ENCODE measurements at regions not wholly inside any gene's neighbourhood (a gene's known extent, or its start where the extent isn't known, plus 50 kb on each side); places are given as distances from the start of the nearest gene placed in this dataset.

- intact Hi-C loops (cut with micrococcal nuclease) = loop anchor here (10.0 kb wide), 1 partner anchor 121 kb away; no protein-coding TSS in a partner anchor
- Mint-ChIP-seq H3K4me1 (ENCODE audit: low read depth) (peaks cover 3% of the 10 kb centered on the region), H3K27me3 (ENCODE audit: low read depth) (no peaks in the 10 kb centered on the region), H3K4me3 (ENCODE audit: low read depth) (no peak overlapping the region), H3K36me3 (ENCODE audit: low read depth) (no peaks in the 10 kb centered on the region), H3K27ac (no peak overlapping the region), H3K9me3 (no peaks in the 10 kb centered on the region)
- DNase-seq (ENCODE audit: low spot score) = no peak
Observed at GRCh38 chr13:97853550-97853949, 99.9 kb upstream of the IPO5 start.

GRCh38 chr13:97855570-97856303 is 97.7 kb upstream of the IPO5 start:
- intact Hi-C loops (cut with micrococcal nuclease) = loop anchor here (5.0 to 10.0 kb wide), 2 partner anchors 119 to 817 kb away; no protein-coding TSS in a partner anchor
- Mint-ChIP-seq H3K4me1 (ENCODE audit: low read depth) (peaks cover 3% of the 10 kb centered on the region), H3K36me3 (ENCODE audit: low read depth) (no peaks in the 10 kb centered on the region), H3K9me3 (no peaks in the 10 kb centered on the region), H3K27me3 (ENCODE audit: low read depth) (no peaks in the 10 kb centered on the region), H3K4me3 (ENCODE audit: low read depth) (no peak overlapping the region), H3K27ac (no peak overlapping the region)
- DNase-seq (ENCODE audit: low spot score) = no peak

DNA sequence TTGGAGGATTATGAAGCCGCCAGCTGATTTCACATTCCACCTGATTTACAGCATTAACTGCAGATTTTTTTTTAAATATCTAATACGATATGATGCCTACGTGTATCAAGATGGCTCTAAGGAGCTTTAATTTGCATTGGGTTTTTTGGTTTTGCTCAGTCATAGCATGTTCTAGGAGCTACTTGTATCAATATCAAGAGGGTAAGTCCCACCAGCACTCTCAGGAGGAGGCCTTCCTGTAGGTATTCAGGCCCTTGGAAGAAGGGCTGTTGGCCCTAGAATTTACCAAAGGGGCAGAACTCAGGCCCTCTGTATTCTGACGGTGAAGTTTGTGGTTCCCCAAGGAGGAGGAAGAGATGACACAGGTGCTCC is 97.2 kb upstream of the IPO5 start:
- intact Hi-C loops (cut with micrococcal nuclease) = loop anchor here (5.0 to 10.0 kb wide), 2 partner anchors 119 to 816 kb away; no protein-coding TSS in a partner anchor
- Mint-ChIP-seq H3K27me3 (ENCODE audit: low read depth) (no peaks in the 10 kb centered on the region), H3K36me3 (ENCODE audit: low read depth) (no peaks in the 10 kb centered on the region)

GRCh38 chr13:97858161-97858560 is 95.3 kb upstream of the IPO5 start:
- Mint-ChIP-seq H3K4me1 (ENCODE audit: low read depth) (peaks cover 3% of the 10 kb centered on the region), H3K4me3 (ENCODE audit: low read depth) (no peak overlapping the region), H3K27me3 (ENCODE audit: low read depth) (no peaks in the 10 kb centered on the region), H3K27ac (no peak overlapping the region), H3K9me3 (no peaks in the 10 kb centered on the region), H3K36me3 (ENCODE audit: low read depth) (no peaks in the 10 kb centered on the region)
- intact Hi-C loops (cut with micrococcal nuclease) = loop anchor here (5.0 to 10.0 kb wide), 2 partner anchors 117 to 814 kb away; no protein-coding TSS in a partner anchor
- DNase-seq (ENCODE audit: low spot score) = no peak

More for the DNA sequence above, 97.2 kb upstream of the IPO5 start:
- Mint-ChIP-seq H3K9me3 (no peaks in the 10 kb centered on the region), H3K4me3 (ENCODE audit: low read depth) (no peak overlapping the region), H3K27ac (no peak overlapping the region), H3K4me1 (ENCODE audit: low read depth) (peaks cover 3% of the 10 kb centered on the region)
- DNase-seq (ENCODE audit: low spot score) = no peak

- DNase-seq (ENCODE audit: low spot score) = no peak
- intact Hi-C loops (cut with micrococcal nuclease) = no loop called here
- no peaks in the 10 kb centered on the region for H3K9me3 Mint-ChIP-seq
- H3K36me3 Mint-ChIP-seq (ENCODE audit: low read depth) = no peaks in the 10 kb centered on the region
- H3K4me3 Mint-ChIP-seq (ENCODE audit: low read depth) = no peak overlapping the region
- no peaks in the 10 kb centered on the region for H3K4me1 Mint-ChIP-seq (ENCODE audit: low read depth)
- no peaks in the 10 kb centered on the region for H3K27me3 Mint-ChIP-seq (ENCODE audit: low read depth)
- H3K27ac Mint-ChIP-seq = no peak overlapping the region
Observed at GRCh38 chr13:97866346-97866745, 87.1 kb upstream of the IPO5 start.

- H3K27ac Mint-ChIP-seq = no peak overlapping the region
- no peaks in the 10 kb centered on the region for H3K27me3 Mint-ChIP-seq (ENCODE audit: low read depth)
- H3K9me3 Mint-ChIP-seq = no peaks in the 10 kb centered on the region
- H3K36me3 Mint-ChIP-seq (ENCODE audit: low read depth) = no peaks in the 10 kb centered on the region
- no peak for DNase-seq (ENCODE audit: low spot score)
- H3K4me1 Mint-ChIP-seq (ENCODE audit: low read depth) = no peaks in the 10 kb centered on the region
- no peak overlapping the region for H3K4me3 Mint-ChIP-seq (ENCODE audit: low read depth)
- intact Hi-C loops (cut with micrococcal nuclease) = no loop called here
Observed at GRCh38 chr13:97866751-97867150, 86.7 kb upstream of the IPO5 start.

GRCh38 chr13:97873398-97873797 is 80.1 kb upstream of the IPO5 start:
- Mint-ChIP-seq H3K36me3 (ENCODE audit: low read depth) (no peaks in the 10 kb centered on the region), H3K27me3 (ENCODE audit: low read depth) (no peaks in the 10 kb centered on the region), H3K9me3 (no peaks in the 10 kb centered on the region), H3K4me1 (ENCODE audit: low read depth) (no peaks in the 10 kb centered on the region), H3K27ac (no peak overlapping the region), H3K4me3 (ENCODE audit: low read depth) (no peak overlapping the region)
- no peak for DNase-seq (ENCODE audit: low spot score)
- intact Hi-C loops (cut with micrococcal nuclease) = no loop called here

DNA sequence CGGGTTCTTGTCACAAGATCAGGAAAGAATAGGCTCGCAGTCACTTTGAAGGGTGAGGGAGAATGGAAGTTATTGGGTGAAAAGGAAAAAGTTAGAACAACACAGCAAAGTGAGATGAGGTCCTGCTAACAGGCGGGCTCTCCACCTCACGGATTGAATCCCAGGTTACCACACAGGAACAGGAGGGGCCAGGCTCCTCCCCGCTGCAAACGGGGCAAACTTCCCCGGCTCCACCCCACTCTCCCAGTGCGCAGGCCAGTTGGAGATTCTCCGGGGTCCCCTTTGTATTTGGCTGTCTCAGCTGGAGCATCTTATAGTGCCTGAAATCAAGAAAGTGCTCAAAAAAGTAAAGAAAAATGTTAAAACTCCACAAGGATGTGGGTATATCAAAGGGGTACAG is 78.3 kb upstream of the IPO5 start:
- Mint-ChIP-seq H3K27me3 (ENCODE audit: low read depth) (no peaks in the 10 kb centered on the region), H3K27ac (no peak overlapping the region), H3K9me3 (no peaks in the 10 kb centered on the region), H3K36me3 (ENCODE audit: low read depth) (no peaks in the 10 kb centered on the region), H3K4me1 (ENCODE audit: low read depth) (no peaks in the 10 kb centered on the region), H3K4me3 (ENCODE audit: low read depth) (no peak overlapping the region)
- DNase-seq (ENCODE audit: low spot score) = no peak
- intact Hi-C loops (cut with micrococcal nuclease) = no loop called here

DNA sequence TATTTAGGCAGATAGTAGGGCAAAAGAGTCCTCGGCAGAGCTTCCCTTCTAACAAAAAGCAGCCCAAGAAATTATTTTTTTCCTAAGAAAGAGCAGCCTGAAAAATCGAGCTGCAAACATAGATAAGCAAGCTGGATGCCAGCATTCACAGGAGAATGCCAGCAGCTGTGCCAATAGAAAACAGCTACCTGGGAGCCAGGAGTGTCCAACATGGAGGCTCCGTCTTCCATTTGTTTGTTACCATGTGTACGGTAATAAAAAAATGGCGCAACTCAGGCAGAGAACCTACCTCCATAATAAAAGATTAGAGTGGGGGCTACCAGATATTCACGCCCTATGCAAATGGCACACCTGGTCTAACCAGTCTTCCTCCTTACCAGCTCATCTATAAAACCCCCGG is 77.6 kb upstream of the IPO5 start:
- no peak for DNase-seq (ENCODE audit: low spot score)
- no peaks in the 10 kb centered on the region for H3K27me3 Mint-ChIP-seq (ENCODE audit: low read depth)
- no peaks in the 10 kb centered on the region for H3K9me3 Mint-ChIP-seq
- H3K36me3 Mint-ChIP-seq (ENCODE audit: low read depth) = no peaks in the 10 kb centered on the region
- no peak overlapping the region for H3K4me3 Mint-ChIP-seq (ENCODE audit: low read depth)
- H3K4me1 Mint-ChIP-seq (ENCODE audit: low read depth) = no peaks in the 10 kb centered on the region
- no peak overlapping the region for H3K27ac Mint-ChIP-seq
- intact Hi-C loops (cut with micrococcal nuclease) = no loop called here

DNA sequence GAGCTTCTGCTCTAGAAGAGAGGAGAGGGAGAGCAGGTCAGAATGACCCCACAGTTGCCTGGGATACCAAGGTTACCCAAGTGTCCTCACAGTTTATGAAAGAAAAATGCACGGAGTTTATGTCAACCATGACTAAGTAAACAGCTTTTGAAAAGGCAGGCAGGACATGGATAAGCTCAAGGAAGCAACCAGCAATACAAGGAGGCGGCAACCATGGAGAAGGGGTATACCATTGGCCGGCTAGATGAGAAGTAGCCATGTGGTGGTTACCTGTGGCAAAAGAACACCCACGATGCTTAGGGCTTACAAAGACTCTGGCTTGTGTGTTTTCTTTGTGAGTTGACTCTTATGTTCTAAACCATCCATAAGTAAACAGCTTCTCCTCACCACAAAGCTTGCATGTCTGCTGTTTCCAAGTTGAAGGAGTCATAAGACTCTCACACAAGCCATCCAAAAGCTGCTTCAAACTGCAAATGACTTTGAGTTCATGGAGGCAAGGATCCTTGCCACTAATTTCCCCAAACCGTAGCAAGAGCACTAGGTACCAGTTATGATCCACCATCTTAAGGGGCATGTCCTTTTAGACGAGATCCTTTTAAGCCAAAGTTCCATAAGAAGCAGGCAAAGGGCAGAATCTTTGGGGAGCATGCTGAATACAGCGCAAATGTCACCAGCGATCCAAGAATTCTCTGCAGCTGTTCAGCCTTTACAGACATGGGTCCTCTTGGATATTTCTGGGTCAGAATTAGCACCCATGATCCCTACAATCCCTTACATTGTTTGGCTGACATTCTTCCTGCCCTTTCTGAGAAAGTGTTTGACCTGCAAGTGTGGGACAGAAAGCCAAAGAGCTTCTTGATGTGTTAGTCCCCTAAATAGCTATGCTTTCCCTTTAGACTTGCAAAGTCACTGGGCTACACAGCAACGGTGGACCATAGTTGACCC is 74.8 kb upstream of the IPO5 start:
- Mint-ChIP-seq H3K4me3 (ENCODE audit: low read depth) (no peak overlapping the region), H3K27me3 (ENCODE audit: low read depth) (no peaks in the 10 kb centered on the region), H3K9me3 (no peaks in the 10 kb centered on the region), H3K4me1 (ENCODE audit: low read depth) (no peaks in the 10 kb centered on the region), H3K36me3 (ENCODE audit: low read depth) (no peaks in the 10 kb centered on the region), H3K27ac (no peak overlapping the region)
- no peak for DNase-seq (ENCODE audit: low spot score)
- intact Hi-C loops (cut with micrococcal nuclease) = no loop called here

- no peaks in the 10 kb centered on the region for H3K9me3 Mint-ChIP-seq
- intact Hi-C loops (cut with micrococcal nuclease) = no loop called here
Observed at GRCh38 chr13:97879646-97880310, 73.7 kb upstream of the IPO5 start.

DNA sequence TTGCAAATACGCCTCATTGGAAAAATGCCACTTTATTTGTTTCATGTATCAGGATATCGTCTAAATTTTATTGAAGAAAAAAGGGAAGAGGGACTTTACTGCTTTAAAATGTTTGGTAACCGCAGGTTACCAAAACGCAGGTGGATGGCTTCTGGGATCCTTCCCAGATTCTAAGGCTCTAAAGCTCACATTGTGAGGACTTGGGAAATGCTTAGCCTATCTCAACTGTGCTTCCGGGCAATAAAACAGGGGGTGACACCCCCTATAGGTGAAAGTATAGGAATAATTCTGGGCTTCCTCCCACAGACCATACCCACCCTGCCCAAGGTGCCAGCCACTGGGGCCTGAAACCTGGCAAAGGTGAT is 73.2 kb upstream of the IPO5 start:
- no peaks in the 10 kb centered on the region for H3K36me3 Mint-ChIP-seq (ENCODE audit: low read depth)
- H3K9me3 Mint-ChIP-seq = no peaks in the 10 kb centered on the region
- no peak for DNase-seq (ENCODE audit: low spot score)

More at GRCh38 chr13:97879646-97880310, 73.7 kb upstream of the IPO5 start:
- Mint-ChIP-seq H3K4me3 (ENCODE audit: low read depth) (no peak overlapping the region), H3K4me1 (ENCODE audit: low read depth) (no peaks in the 10 kb centered on the region), H3K36me3 (ENCODE audit: low read depth) (no peaks in the 10 kb centered on the region), H3K27ac (no peak overlapping the region), H3K27me3 (ENCODE audit: low read depth) (no peaks in the 10 kb centered on the region)
- no peak for DNase-seq (ENCODE audit: low spot score)

More for the DNA sequence above, 73.2 kb upstream of the IPO5 start:
- no peak overlapping the region for H3K4me3 Mint-ChIP-seq (ENCODE audit: low read depth)
- no peaks in the 10 kb centered on the region for H3K4me1 Mint-ChIP-seq (ENCODE audit: low read depth)
- H3K27ac Mint-ChIP-seq = no peak overlapping the region
- intact Hi-C loops (cut with micrococcal nuclease) = no loop called here
- no peaks in the 10 kb centered on the region for H3K27me3 Mint-ChIP-seq (ENCODE audit: low read depth)
